Smooth muscle cell (in vitro differentiated cells): ENCODE measurements at regions not wholly inside any gene's neighbourhood (a gene's known extent, or its start where the extent isn't known, plus 50 kb on each side); places are given as distances from the start of the nearest gene placed in this dataset.
"Not testable (repeated sequence)": the region's sequence is repeated elsewhere in the genome, so short reads cannot be mapped to it uniquely, and the experiment has no call there.

Experiments
- DNase-seq: peaks from one replicate; lab custom pipeline; 2025; ENCODE audit not compliant: unreplicated experiment; lab: John Stamatoyannopoulos, UW
- H2AFZ ChIP-seq: fragments of 200-600 bp; sonication (generic); 2 replicates; pipeline ENCODE4 v1.6.0; 2016; ENCODE audit warnings: antibody characterized with exemption, low read depth, mild to moderate bottlenecking
- H3F3A ChIP-seq: fragments of 200-600 bp; sonication (generic); 2 replicates; pipeline ENCODE4 v1.6.0; 2017; ENCODE audit warnings: antibody characterized with exemption, low read depth
- H3K27ac ChIP-seq: fragments of 200-600 bp; sonication (generic); 2 replicates; pipeline ENCODE4 v1.5.1; 2016; ENCODE audit warnings: low read depth, mild to moderate bottlenecking
- H3K27me3 ChIP-seq: fragments of 200-600 bp; sonication (generic); 2 replicates; pipeline ENCODE4 v1.6.1; 2016; ENCODE audit warnings: low read depth, mild to moderate bottlenecking
- H3K36me3 ChIP-seq: fragments of 200-600 bp; sonication (generic); 2 replicates; pipeline ENCODE4 v1.5.1; 2016; ENCODE audit warnings: low read depth
- H3K4me1 ChIP-seq: fragments of 200-600 bp; sonication (generic); 2 replicates; pipeline ENCODE4 v1.5.1; 2016; ENCODE audit warnings: low read depth
- H3K4me2 ChIP-seq: fragments of 200-600 bp; sonication (generic); 2 replicates; pipeline ENCODE4 v1.6.0; 2016; ENCODE audit warnings: mild to moderate bottlenecking
- H3K4me3 ChIP-seq: fragments of 200-600 bp; sonication (generic); 2 replicates; pipeline ENCODE4 v1.5.1; 2016; ENCODE audit warnings: mild to moderate bottlenecking
- H3K79me2 ChIP-seq: fragments of 200-600 bp; sonication (generic); 2 replicates; pipeline ENCODE4 v1.6.0; 2016; ENCODE audit warnings: low read depth, mild to moderate bottlenecking
- H3K9ac ChIP-seq: fragments of 200-600 bp; sonication (generic); 2 replicates; pipeline ENCODE4 v1.6.0; 2016; ENCODE audit warnings: low read depth
- H3K9me3 ChIP-seq: fragments of 200-600 bp; sonication (generic); replicated peaks from 2 replicates; pipeline ENCODE4 v1.5.1; 2016; ENCODE audit warnings: low read depth
- H4K20me1 ChIP-seq: fragments of 200-600 bp; sonication (generic); 2 replicates; pipeline ENCODE4 v1.6.0; 2016; ENCODE audit warnings: low read depth
- WGBS: methylation state at CpG from one replicate; pipeline ENCODE4 v1.1.7; 2016; ENCODE audit warnings: low lambda C conversion rate; 5-methylcytosine and 5-hydroxymethylcytosine counted together
- TF ChIP-seq, protein P1 (sequence below): fragments of 200-600 bp; sonication (generic); IDR thresholded peaks from 2 replicates; pipeline ENCODE4 v1.5.1; 2017; ENCODE audit warnings: borderline replicate concordance, mild to moderate bottlenecking, antibody characterized with exemption; ENCODE audit not compliant: insufficient read depth, poor library complexity, severe bottlenecking

DNA sequence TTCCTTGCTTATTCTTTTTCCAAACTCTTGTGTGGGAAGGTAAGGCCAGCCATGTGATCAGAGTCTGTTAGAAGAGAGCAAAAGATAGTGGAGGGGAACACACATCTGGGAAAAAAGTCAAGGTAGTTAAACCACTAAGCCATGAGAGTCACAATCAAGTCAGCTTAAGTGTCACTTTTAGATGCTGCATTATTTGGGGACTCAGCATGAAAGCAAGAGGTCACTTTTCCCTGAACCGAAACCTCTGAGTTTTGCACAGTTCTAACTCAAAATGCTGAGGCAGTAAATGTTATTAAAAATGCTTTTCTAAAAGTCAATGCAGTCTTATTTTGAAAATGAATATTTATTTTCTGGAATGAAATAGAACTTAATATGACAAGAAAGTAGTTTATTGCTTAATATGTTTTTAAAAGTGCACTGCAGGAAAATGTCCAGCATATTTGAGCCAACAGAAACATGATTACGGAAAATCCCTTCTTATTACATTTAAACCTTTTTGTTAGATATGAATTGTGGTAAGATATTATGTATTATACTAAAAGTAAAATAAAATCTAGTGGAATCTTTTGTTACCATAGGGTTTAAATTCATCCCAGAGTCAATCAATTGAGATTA lies 69.3 kb downstream of the RBM11 start:
- no peaks in the 10 kb centered on the region for H3K4me1 ChIP-seq
- H4K20me1 ChIP-seq = no peaks in the 10 kb centered on the region
- no peak overlapping the region for H3K4me2 ChIP-seq
- 98% methylated on average over 2 of the region's 2 CpGs for WGBS
- TF ChIP-seq, protein P1, sequence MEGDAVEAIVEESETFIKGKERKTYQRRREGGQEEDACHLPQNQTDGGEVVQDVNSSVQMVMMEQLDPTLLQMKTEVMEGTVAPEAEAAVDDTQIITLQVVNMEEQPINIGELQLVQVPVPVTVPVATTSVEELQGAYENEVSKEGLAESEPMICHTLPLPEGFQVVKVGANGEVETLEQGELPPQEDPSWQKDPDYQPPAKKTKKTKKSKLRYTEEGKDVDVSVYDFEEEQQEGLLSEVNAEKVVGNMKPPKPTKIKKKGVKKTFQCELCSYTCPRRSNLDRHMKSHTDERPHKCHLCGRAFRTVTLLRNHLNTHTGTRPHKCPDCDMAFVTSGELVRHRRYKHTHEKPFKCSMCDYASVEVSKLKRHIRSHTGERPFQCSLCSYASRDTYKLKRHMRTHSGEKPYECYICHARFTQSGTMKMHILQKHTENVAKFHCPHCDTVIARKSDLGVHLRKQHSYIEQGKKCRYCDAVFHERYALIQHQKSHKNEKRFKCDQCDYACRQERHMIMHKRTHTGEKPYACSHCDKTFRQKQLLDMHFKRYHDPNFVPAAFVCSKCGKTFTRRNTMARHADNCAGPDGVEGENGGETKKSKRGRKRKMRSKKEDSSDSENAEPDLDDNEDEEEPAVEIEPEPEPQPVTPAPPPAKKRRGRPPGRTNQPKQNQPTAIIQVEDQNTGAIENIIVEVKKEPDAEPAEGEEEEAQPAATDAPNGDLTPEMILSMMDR = no peak
- no peak overlapping the region for H3K9ac ChIP-seq
- H3K4me3 ChIP-seq = no peak overlapping the region
- no peak overlapping the region for H2AFZ ChIP-seq
- H3K36me3 ChIP-seq = no peaks in the 10 kb centered on the region
- H3K9me3 ChIP-seq = no peaks in the 10 kb centered on the region
- H3F3A ChIP-seq = no peaks in the 10 kb centered on the region
- peaks cover 10% of the 10 kb centered on the region for H3K27me3 ChIP-seq
- no peak overlapping the region for H3K27ac ChIP-seq
- DNase-seq = no peak
- H3K79me2 ChIP-seq = no peaks in the 10 kb centered on the region

DNA sequence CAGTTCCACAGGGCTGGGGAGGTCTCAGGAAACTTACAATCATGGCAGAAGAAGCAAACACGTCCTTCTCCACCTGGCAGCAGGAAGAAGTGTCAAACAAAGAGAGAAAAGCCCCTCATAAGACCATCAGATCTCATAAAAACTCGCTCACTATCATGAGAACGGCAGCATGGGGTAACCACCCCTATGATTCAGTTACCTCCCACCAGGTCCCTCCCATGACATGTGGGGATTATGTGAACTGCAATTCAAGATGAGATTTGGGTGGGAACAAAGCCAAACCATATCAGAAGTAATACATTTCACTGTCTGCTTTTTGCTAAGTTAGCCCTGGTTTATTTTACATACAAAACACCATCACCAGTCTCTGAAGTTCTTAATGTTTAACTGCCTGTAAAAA lies 68.5 kb downstream of the RBM11 start:
- no peak overlapping the region for H3K27ac ChIP-seq
- H3F3A ChIP-seq = no peaks in the 10 kb centered on the region
- no peak overlapping the region for H2AFZ ChIP-seq
- no peak overlapping the region for H3K4me2 ChIP-seq
- H4K20me1 ChIP-seq = no peaks in the 10 kb centered on the region
- no peak overlapping the region for H3K4me3 ChIP-seq
- peaks cover 18% of the 10 kb centered on the region for H3K27me3 ChIP-seq
- TF ChIP-seq, protein P1 = no peak
- H3K79me2 ChIP-seq = no peaks in the 10 kb centered on the region
- no peak overlapping the region for H3K9ac ChIP-seq
- H3K36me3 ChIP-seq = no peaks in the 10 kb centered on the region
- DNase-seq = no peak
- no peaks in the 10 kb centered on the region for H3K9me3 ChIP-seq
- 86% methylated on average over 3 of the region's 3 CpGs for WGBS
- H3K4me1 ChIP-seq = no peaks in the 10 kb centered on the region

DNA sequence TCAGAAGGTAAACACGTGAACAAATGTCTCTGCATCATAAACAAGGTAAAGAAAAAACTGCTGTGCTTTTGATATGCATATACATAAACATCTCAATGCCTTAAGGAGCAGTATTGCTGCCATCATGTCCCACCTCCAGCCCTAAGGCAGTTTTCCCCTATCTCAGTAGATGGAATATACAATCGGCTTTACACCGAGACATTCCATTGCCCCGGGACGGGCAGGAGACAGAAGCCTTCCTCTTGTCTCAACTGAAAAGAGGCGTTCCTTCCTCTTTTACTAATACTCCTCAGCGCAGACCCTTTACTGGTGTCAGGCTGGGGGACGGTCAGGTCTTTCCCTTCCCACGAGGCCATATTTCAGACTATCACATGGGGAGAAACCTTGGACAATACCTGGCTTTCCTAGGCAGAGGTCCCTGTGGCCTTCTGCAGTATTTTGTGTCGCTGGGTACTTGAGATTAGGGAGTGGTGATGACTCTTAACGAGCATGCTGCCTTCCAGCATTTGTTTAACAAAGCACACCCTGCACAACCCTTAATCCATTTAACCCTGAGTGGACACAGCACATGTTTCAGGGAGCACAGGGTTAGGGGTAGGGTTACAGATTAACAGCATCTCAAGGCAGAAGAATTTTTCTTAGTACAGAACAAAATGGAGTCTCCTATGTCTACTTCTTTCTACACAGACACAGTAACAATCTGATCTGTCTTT lies 65.4 kb downstream of the RBM11 start:
- Histone ChIP-seq H3K27me3 (peaks cover 18% of the 10 kb centered on the region), H2AFZ (peak overlapping the region; percentile 62), H3K4me3 (peak overlapping the region; percentile 39), H3K4me2 (peak overlapping the region; percentile 68)
- not testable (repeated sequence) for H3F3A ChIP-seq, DNase-seq, H4K20me1 ChIP-seq, H3K4me1 ChIP-seq, H3K79me2 ChIP-seq, H3K9ac ChIP-seq, H3K9me3 ChIP-seq, H3K36me3 ChIP-seq, H3K27ac ChIP-seq
- 4% methylated on average over 11 of the region's 11 CpGs for WGBS
